ENCODE measurements at regions not wholly inside any gene's neighbourhood (a gene's known extent, or its start where the extent isn't known, plus 50 kb on each side); places are given as distances from the start of the nearest gene placed in this dataset.

- Mint-ChIP-seq H3K9me3 (no peaks in the 10 kb centered on the region), H3K27me3 (peaks cover under 1% of the 10 kb centered on the region in 2 donors), H3K4me3 (no peak overlapping the region), H3K27ac (no peak overlapping the region), H3K4me1 (peaks cover 10 to 15% (median 11%) of the 10 kb centered on the region in 3 donors), H3K36me3 (no peaks in the 10 kb centered on the region)
- no peaks in the 10 kb centered on the region for H3K9me3 ChIP-seq
- no peak for DNase-seq
- peaks cover 0 to 8% of the 10 kb centered on the region in 2 experiments for H3K27me3 ChIP-seq (replicated peaks in 1 of 2; ENCODE audit: control insufficient read depth in 2 of 2, extremely low read depth in 1 of 2, insufficient read depth in 2 of 2, low read length in 1 of 2)
- WGBS (ENCODE audit: insufficient coverage) = 100% methylated on average over 2 of the region's 5 CpGs
- ATAC-seq (replicated peaks in 1 of 4) = no peak
- no peak overlapping the region for H3K27ac ChIP-seq (ENCODE audit: low read length)
- no peaks in the 10 kb centered on the region for H3K36me3 ChIP-seq (ENCODE audit: control insufficient read depth in 2 of 2, extremely low read depth in 1 of 2, insufficient read depth in 1 of 2, low read length in 1 of 2)
- peaks cover 0 to 11% of the 10 kb centered on the region in 2 experiments for H3K4me1 ChIP-seq (ENCODE audit: control insufficient read depth in 1 of 2, extremely low read depth in 1 of 2, insufficient read depth in 2 of 2, low read length in 2 of 2)
- H3K4me3 ChIP-seq (ENCODE audit: control insufficient read depth in 1 of 2, extremely low read depth in 1 of 2, low read length in 1 of 2) = no peak overlapping the region
- ChIA-PET CTCF (interaction anchor here in 1 of 2 donors (0.5 kb wide), 1 partner anchor 235 kb away, joined by 7 read pairs; no protein-coding TSS in a partner anchor), POLR2A (no interaction called here)
Measured at GRCh38 chr2:42979416-42979869, 187.1 kb upstream of the HAAO start.

DNA sequence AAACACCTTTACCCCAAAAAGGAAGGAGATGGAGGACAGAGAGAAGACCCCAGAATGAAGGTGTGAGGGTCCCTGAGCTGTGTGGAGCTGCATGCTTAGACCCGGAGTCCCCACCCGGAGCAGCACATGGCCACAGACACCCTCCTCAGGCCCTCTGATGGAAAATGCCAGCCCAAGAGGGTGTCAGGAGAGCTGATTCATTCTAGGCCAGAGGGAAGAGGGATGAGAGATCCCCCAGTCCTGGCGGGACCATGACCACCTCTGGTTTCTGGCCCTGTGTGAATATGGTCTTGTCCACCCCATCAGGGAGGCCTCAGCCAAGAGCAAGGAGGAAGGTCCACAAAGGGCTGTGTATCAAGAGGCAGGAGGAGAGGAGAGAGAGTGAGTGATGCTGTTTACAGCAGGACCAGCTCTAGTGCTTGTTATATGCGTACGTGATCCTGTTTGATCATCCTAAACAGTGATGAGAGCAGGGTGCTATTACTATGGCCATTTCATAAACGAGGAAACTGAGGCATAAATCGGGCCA, 186.6 kb upstream of the HAAO start:
- Mint-ChIP-seq H3K27me3 (peaks cover 2 to 4% of the 10 kb centered on the region in 2 donors), H3K4me1 (peaks cover 11 to 16% (median 14%) of the 10 kb centered on the region in 3 donors), H3K27ac (no peak overlapping the region), H3K9me3 (no peaks in the 10 kb centered on the region), H3K36me3 (no peaks in the 10 kb centered on the region), H3K4me3 (no peak overlapping the region)
- ATAC-seq (replicated peaks in 1 of 4) (no peak), DNase-seq (no peak)
- Histone ChIP-seq H3K27me3 (replicated peaks in 1 of 2; ENCODE audit: control insufficient read depth in 2 of 2, extremely low read depth in 1 of 2, insufficient read depth in 2 of 2, low read length in 1 of 2) (peaks cover 0 to 7% of the 10 kb centered on the region in 2 experiments), H3K4me3 (ENCODE audit: control insufficient read depth in 1 of 2, extremely low read depth in 1 of 2, low read length in 1 of 2) (no peak overlapping the region), H3K9me3 (no peaks in the 10 kb centered on the region), H3K27ac (ENCODE audit: low read length) (no peak overlapping the region), H3K36me3 (ENCODE audit: control insufficient read depth in 2 of 2, extremely low read depth in 1 of 2, insufficient read depth in 1 of 2, low read length in 1 of 2) (no peaks in the 10 kb centered on the region), H3K4me1 (ENCODE audit: control insufficient read depth in 1 of 2, extremely low read depth in 1 of 2, insufficient read depth in 2 of 2, low read length in 2 of 2) (peaks cover 0 to 11% of the 10 kb centered on the region in 2 experiments)
- CTCF ChIA-PET = interaction anchor here in 1 of 2 donors (0.5 kb wide), 1 partner anchor 235 kb away, joined by 7 read pairs; no protein-coding TSS in a partner anchor
- POLR2A ChIA-PET = no interaction called here
- 88% methylated on average over 5 of the region's 7 CpGs for WGBS (ENCODE audit: insufficient coverage)

DNA sequence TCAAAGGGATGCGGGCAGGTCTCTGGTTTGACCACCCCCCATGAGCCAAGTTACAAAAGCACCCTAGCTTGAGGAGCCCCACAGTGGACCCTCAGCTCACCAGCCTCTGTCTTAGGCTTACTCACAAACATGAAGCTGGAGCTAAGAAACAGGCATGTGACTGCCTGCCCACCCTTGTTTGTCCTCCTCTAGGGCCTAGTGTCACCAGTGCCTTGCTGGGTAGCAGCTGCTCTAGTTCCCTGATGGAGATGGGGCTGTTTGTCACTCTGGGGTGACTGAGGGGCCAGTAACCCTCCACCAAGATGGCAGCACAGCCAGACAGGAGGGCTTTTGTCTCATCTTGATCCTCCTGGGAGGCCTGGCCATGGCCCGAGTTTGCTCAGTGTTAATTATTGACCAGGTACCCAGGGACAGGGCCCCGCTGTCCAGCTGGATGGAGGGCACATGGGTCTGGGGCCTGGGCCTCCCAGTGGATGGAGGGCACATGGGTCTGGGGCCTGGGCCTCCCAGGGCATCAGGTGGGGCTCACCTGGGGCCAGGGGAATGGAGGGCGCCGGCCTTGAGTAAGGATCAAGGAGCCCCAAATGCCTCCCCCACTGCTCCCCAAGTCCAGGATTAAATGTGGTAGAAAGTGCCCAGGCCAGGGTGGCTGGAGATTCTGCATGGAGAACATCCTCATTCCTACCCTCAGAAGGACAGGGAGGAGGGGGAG, 185.9 kb upstream of the HAAO start:
- Mint-ChIP-seq H3K4me3 (no peak overlapping the region), H3K4me1 (peaks cover 11 to 16% (median 14%) of the 10 kb centered on the region in 3 donors), H3K27me3 (peaks cover 2 to 4% of the 10 kb centered on the region in 2 donors), H3K9me3 (no peaks in the 10 kb centered on the region), H3K27ac (no peak overlapping the region), H3K36me3 (no peaks in the 10 kb centered on the region)
- Histone ChIP-seq H3K36me3 (ENCODE audit: control insufficient read depth in 2 of 2, extremely low read depth in 1 of 2, insufficient read depth in 1 of 2, low read length in 1 of 2) (no peaks in the 10 kb centered on the region), H3K27ac (ENCODE audit: low read length) (no peak overlapping the region), H3K27me3 (replicated peaks in 1 of 2; ENCODE audit: control insufficient read depth in 2 of 2, extremely low read depth in 1 of 2, insufficient read depth in 2 of 2, low read length in 1 of 2) (peaks cover 0 to 5% of the 10 kb centered on the region in 2 experiments), H3K9me3 (no peaks in the 10 kb centered on the region), H3K4me3 (ENCODE audit: control insufficient read depth in 1 of 2, extremely low read depth in 1 of 2, low read length in 1 of 2) (no peak overlapping the region), H3K4me1 (ENCODE audit: control insufficient read depth in 1 of 2, extremely low read depth in 1 of 2, insufficient read depth in 2 of 2, low read length in 2 of 2) (peaks cover 0 to 11% of the 10 kb centered on the region in 2 experiments)
- ChIA-PET POLR2A (no interaction called here), CTCF (interaction anchor here (0.6 to 1.4 kb wide), 3 partner anchors 32 to 507 kb away, joined by 3 to 5 read pairs (median 3); no protein-coding TSS in a partner anchor)
- DNase-seq = no peak
- no peak for ATAC-seq (replicated peaks in 1 of 4)
- WGBS (ENCODE audit: insufficient coverage) = 80% methylated on average over 2 of the region's 5 CpGs

DNA sequence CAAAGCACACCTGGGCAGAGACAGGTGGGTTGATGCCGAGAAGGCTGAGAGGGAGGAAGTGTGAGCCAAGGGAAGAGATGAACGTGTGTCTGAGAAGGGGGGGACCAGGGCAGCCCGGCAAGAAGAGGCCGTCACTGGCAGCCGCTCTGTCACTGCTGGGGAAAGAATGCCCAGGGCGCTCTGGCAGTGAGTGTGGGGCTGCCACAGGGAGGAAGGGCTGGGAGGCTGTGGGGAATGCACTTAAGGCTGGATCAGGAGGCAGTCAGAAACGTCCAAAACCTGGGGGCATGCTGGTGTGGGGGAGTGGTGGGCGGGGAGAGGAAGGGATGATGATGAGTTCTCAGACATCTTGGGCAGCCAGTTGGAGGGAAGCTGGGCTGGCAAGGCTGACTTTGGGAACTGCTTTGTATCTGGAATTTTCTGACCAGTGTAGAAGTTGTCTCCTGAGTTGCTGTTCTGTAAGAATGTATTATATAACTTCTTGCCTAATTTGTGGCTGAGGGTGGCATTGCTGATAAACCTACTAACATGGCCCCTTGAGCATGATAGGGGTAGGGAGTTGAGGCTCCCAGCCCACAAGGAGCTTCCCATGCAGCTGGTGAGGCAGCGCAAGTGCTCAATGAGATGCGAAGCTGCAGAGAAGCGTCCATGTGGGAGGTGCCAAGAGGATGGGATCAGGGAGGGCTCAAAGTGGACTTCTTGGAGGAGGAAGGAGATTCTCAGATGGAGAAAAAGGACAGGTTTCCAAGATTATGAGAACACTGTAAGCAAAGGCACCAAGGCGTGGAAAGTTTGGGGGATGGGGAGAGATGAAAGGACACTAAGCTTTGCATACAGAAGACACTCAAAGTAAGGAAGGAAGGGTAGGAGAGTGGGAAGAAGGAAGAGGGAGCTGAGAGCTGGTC, 185.1 kb upstream of the HAAO start:
- H3K27ac Mint-ChIP-seq = peak overlapping the region in 1 of 2 donors; percentile 68
- CTCF ChIA-PET = interaction anchor here (0.6 to 4.4 kb wide), 5 partner anchors 31 to 636 kb away, joined by 3 to 22 read pairs (median 3); no protein-coding TSS in a partner anchor
- POLR2A ChIA-PET = no interaction called here
- H3K27ac ChIP-seq (ENCODE audit: low read length) = no peak overlapping the region
- H3K36me3 Mint-ChIP-seq = no peaks in the 10 kb centered on the region
- H3K36me3 ChIP-seq (ENCODE audit: control insufficient read depth in 2 of 2, extremely low read depth in 1 of 2, insufficient read depth in 1 of 2, low read length in 1 of 2) = no peaks in the 10 kb centered on the region
- H3K4me3 ChIP-seq (ENCODE audit: control insufficient read depth in 1 of 2, extremely low read depth in 1 of 2, low read length in 1 of 2) = no peak overlapping the region
- H3K9me3 Mint-ChIP-seq = no peaks in the 10 kb centered on the region
- DNase-seq = peak in 7 of 35 experiments; percentile 6 to 29 (median 13)
- peaks cover 0 to 5% of the 10 kb centered on the region in 2 experiments for H3K27me3 ChIP-seq (replicated peaks in 1 of 2; ENCODE audit: control insufficient read depth in 2 of 2, extremely low read depth in 1 of 2, insufficient read depth in 2 of 2, low read length in 1 of 2)
- H3K27me3 Mint-ChIP-seq = peaks cover 2 to 4% of the 10 kb centered on the region in 2 donors
- H3K4me1 ChIP-seq (ENCODE audit: control insufficient read depth in 1 of 2, extremely low read depth in 1 of 2, insufficient read depth in 2 of 2, low read length in 2 of 2) = peaks cover 0 to 11% of the 10 kb centered on the region in 2 experiments
- H3K9me3 ChIP-seq = no peaks in the 10 kb centered on the region
- 63% methylated on average over 9 of the region's 12 CpGs for WGBS (ENCODE audit: insufficient coverage)
- peak in 3 of 4 experiments; percentile 41 to 68 (median 45) for ATAC-seq (replicated peaks in 1 of 4)
- peaks cover 11 to 16% (median 14%) of the 10 kb centered on the region in 3 donors for H3K4me1 Mint-ChIP-seq
- no peak overlapping the region for H3K4me3 Mint-ChIP-seq

DNA sequence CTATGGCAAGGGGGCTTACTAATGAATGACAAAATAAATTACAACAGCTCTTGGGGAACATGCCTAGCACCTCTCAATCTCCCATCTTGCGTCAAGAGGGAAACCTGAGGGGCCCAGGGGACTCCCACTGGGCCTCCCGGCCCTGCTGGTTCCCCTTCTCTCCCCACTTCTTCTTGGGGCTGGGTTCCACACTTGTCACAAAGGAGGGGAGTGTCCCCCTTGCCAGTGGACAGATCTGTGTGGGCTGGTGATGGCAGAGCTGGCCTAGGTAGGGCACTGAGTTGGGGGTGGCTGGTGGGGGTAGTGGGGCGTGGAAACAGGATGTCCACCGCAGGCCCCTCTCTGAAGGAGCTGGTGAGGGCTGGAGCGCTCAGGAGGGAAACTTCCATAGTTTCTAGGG, 184.0 kb upstream of the HAAO start:
- no peaks in the 10 kb centered on the region for H3K36me3 ChIP-seq (ENCODE audit: control insufficient read depth in 2 of 2, extremely low read depth in 1 of 2, insufficient read depth in 1 of 2, low read length in 1 of 2)
- ChIA-PET CTCF (interaction anchor here (1.1 to 4.4 kb wide), 5 partner anchors 246 to 637 kb away, joined by 3 to 22 read pairs (median 11); no protein-coding TSS in a partner anchor), POLR2A (interaction anchor here in 1 of 2 donors (0.5 to 0.6 kb wide), 2 partner anchors 250 to 509 kb away, joined by 3 read pairs; no protein-coding TSS in a partner anchor)
- DNase-seq (no peak), ATAC-seq (replicated peaks in 1 of 4) (no peak)
- Mint-ChIP-seq H3K36me3 (no peaks in the 10 kb centered on the region), H3K27ac (peak overlapping the region in 1 of 2 donors; percentile 22), H3K4me3 (no peak overlapping the region), H3K4me1 (peaks cover 11 to 16% (median 14%) of the 10 kb centered on the region in 3 donors), H3K27me3 (peaks cover 2 to 4% of the 10 kb centered on the region in 2 donors), H3K9me3 (no peaks in the 10 kb centered on the region)
- H3K4me1 ChIP-seq (ENCODE audit: control insufficient read depth in 1 of 2, extremely low read depth in 1 of 2, insufficient read depth in 2 of 2, low read length in 2 of 2) = peaks cover 0 to 11% of the 10 kb centered on the region in 2 experiments
- no peak overlapping the region for H3K4me3 ChIP-seq (ENCODE audit: control insufficient read depth in 1 of 2, extremely low read depth in 1 of 2, low read length in 1 of 2)
- H3K27me3 ChIP-seq (replicated peaks in 1 of 2; ENCODE audit: control insufficient read depth in 2 of 2, extremely low read depth in 1 of 2, insufficient read depth in 2 of 2, low read length in 1 of 2) = peaks cover 0 to 5% of the 10 kb centered on the region in 2 experiments
- 90% methylated on average over 4 of the region's 5 CpGs for WGBS (ENCODE audit: insufficient coverage)
- H3K27ac ChIP-seq (ENCODE audit: low read length) = no peak overlapping the region
- no peaks in the 10 kb centered on the region for H3K9me3 ChIP-seq

All from T-cell (primary cell).